Upper lobe of right lung (tissue), 1 donor: ENCODE measurements at regions not wholly inside any gene's neighbourhood (a gene's known extent, or its start where the extent isn't known, plus 50 kb on each side); places are given as distances from the start of the nearest gene placed in this dataset.

Experiments used
- ATAC-seq: fragments of 200-7000 bp; cut with Tn5 transposase; one replicate; pipeline ENCODE4 v1.9.1; 2020; ENCODE audit warnings: mild to moderate bottlenecking, moderate library complexity
- DNase-seq: peaks from one replicate; pipeline ENCODE4 v3.0.0-alpha.2; 2020
- H3K27ac ChIP-seq: fragments of 200-600 bp; one replicate; pipeline ENCODE4 v1.8.0; 2022
- H3K27me3 ChIP-seq: fragments of 200-600 bp; one replicate; pipeline ENCODE4 v1.8.0; 2022; ENCODE audit warnings: mild to moderate bottlenecking
- H3K36me3 ChIP-seq: fragments of 200-600 bp; one replicate; pipeline ENCODE4 v1.8.0; 2022
- H3K4me1 ChIP-seq: fragments of 200-600 bp; one replicate; pipeline ENCODE4 v1.8.0; 2022
- H3K4me3 ChIP-seq: fragments of 200-600 bp; one replicate; pipeline ENCODE4 v1.8.0; 2022; ENCODE audit warnings: mild to moderate bottlenecking
- H3K9me3 ChIP-seq: fragments of 200-600 bp; one replicate; pipeline ENCODE4 v1.8.0; 2022
- CTCF ChIP-seq: fragments of 200-600 bp; IDR thresholded peaks from one replicate; pipeline ENCODE4 v1.8.0; 2022; ENCODE audit warnings: antibody characterized with exemption
- intact Hi-C: fragments of 100-400 bp; cut with DNase I; formaldehyde crosslinking; loops from one replicate; pipeline ENCODE4 v1.11.0; 2022
- donor health status: DM: no; HTN: yes; CAD: no; lungs with severe emphysema.

GRCh38 chr7:42491106-42491505, 254.1 kb upstream of the GLI3 start:
- no peaks in the 10 kb centered on the region for H3K9me3 ChIP-seq
- H3K4me3 ChIP-seq: no peak overlapping the region
- TF ChIP-seq CTCF: no peak
- ATAC-seq (no peak), DNase-seq (no peak)
- H3K27me3 ChIP-seq: no peaks in the 10 kb centered on the region
- no peaks in the 10 kb centered on the region for H3K36me3 ChIP-seq
- intact Hi-C loops: no loop called here
- peaks cover 10% of the 10 kb centered on the region for H3K4me1 ChIP-seq
- no peak overlapping the region for H3K27ac ChIP-seq

- DNase-seq (no peak), ATAC-seq (no peak)
- Histone ChIP-seq H3K27ac (no peak overlapping the region), H3K9me3 (no peaks in the 10 kb centered on the region), H3K4me1 (peaks cover 7% of the 10 kb centered on the region), H3K27me3 (no peaks in the 10 kb centered on the region), H3K4me3 (no peak overlapping the region), H3K36me3 (no peaks in the 10 kb centered on the region)
- intact Hi-C loops: no loop called here
- TF ChIP-seq CTCF: no peak
Measured at GRCh38 chr7:42489299-42489698, 252.3 kb upstream of the GLI3 start.

- Histone ChIP-seq H3K4me3 (no peak overlapping the region), H3K4me1 (no peaks in the 10 kb centered on the region), H3K27ac (no peak overlapping the region), H3K36me3 (no peaks in the 10 kb centered on the region), H3K27me3 (no peaks in the 10 kb centered on the region), H3K9me3 (no peaks in the 10 kb centered on the region)
- ATAC-seq: no peak
- intact Hi-C loops: no loop called here
- TF ChIP-seq CTCF: no peak
- DNase-seq: no peak
Measured at GRCh38 chr7:42485301-42485766, 248.3 kb upstream of the GLI3 start.

GRCh38 chr7:42483886-42484285, 246.9 kb upstream of the GLI3 start:
- Histone ChIP-seq H3K27me3 (no peaks in the 10 kb centered on the region), H3K9me3 (no peaks in the 10 kb centered on the region), H3K36me3 (no peaks in the 10 kb centered on the region), H3K4me1 (peaks cover 3% of the 10 kb centered on the region), H3K4me3 (no peak overlapping the region), H3K27ac (no peak overlapping the region)
- no peak for DNase-seq
- no peak for TF ChIP-seq CTCF
- intact Hi-C loops: no loop called here
- ATAC-seq: no peak

- Histone ChIP-seq H3K9me3 (no peaks in the 10 kb centered on the region), H3K27ac (peak overlapping the region; percentile 47), H3K4me3 (no peak overlapping the region), H3K27me3 (no peaks in the 10 kb centered on the region), H3K36me3 (no peaks in the 10 kb centered on the region), H3K4me1 (peaks cover 3% of the 10 kb centered on the region)
- no peak for DNase-seq
- peak; percentile 36 for ATAC-seq
- no peak for TF ChIP-seq CTCF
- intact Hi-C loops: no loop called here
Measured at GRCh38 chr7:42479816-42480633, 243.0 kb upstream of the GLI3 start.
